ENCODE measurements at regions not wholly inside any gene's neighbourhood (a gene's known extent, or its start where the extent isn't known, plus 50 kb on each side); places are given as distances from the start of the nearest gene placed in this dataset.

DNA sequence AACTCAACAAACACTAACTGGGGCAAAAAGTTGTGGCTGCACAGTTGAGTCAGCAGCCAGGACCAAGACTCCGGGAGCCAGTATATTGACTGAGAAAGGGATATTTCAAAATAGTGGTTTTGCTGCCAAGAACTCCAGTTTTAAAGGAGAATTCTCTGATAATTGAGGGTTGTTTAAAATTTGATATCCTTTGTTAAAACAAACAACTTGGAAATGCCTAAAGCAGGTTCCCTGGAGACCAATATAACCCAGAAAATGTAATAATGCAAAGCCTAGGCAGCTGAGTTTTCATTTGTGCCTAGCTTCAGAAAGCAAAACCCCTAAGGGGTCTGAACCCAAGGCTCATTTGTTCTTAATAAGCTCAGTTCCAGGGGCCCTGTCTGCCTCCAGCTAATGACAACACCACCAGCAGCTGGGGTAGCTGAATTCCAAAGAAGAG, 311.7 kb upstream of the CCDC196 start:
- no peak for DNase-seq (ENCODE audit: low read depth, low spot score)

DNA sequence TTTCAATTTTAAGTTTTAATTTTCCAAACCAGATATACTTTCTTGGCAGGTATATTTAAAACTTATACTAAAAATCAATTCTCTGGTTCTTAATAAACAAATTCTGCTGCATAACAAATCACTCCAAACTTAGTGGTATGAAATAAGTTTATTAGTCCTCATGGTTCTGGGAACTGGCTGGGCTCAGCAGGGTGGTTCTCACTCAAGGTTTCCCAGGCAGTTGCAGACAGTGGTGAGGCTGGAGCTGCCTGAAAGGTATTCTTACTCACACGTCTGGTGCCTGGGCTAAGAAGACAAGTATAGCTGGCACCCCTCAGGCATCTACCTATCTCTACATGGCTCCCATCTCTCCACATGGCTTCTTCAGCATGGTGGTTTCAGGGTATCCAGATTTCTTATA, 308.2 kb upstream of the CCDC196 start:
- DNase-seq (ENCODE audit: low read depth, low spot score): no peak

DNA sequence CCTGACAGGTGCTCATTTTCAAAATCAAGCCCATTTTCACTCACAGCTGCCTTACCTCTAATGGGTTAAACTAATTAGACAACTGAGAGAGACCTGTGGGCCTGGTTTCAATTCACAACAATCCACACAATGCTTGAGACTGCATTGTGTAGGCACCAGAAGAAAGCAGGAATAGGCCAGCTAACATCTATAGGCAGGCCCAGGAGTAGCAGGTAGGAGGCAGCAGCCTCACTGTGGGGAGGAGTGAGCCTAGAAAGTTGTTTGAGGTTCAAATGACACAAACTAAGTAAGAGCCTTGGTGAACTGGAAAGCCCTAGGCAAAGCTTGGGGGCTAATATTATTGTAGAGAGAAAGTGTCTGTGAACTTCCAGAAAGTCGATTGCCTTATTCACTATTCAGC, 289.5 kb upstream of the CCDC196 start:
- no peak for DNase-seq (ENCODE audit: low read depth, low spot score)

DNA sequence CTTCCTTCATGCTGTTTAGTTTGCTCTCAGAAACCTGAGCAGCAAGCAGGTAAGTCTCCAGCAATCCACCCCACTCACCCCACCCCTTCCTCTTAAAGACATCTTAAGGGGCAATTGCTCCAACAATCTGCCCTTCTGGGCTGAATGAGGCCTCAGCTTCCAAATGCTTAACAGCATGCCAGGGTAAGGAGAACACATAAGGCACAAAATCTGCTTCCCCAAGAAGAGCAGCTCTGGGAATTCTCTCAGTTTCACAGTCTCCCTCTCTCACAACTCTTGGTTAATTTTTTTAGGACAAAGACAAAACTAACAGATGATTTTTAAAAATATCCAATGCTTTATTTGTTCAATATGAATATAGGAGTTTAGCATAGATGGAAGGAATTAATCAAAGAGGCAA, 288.9 kb upstream of the CCDC196 start:
- no peak for DNase-seq (ENCODE audit: low read depth, low spot score)

DNA sequence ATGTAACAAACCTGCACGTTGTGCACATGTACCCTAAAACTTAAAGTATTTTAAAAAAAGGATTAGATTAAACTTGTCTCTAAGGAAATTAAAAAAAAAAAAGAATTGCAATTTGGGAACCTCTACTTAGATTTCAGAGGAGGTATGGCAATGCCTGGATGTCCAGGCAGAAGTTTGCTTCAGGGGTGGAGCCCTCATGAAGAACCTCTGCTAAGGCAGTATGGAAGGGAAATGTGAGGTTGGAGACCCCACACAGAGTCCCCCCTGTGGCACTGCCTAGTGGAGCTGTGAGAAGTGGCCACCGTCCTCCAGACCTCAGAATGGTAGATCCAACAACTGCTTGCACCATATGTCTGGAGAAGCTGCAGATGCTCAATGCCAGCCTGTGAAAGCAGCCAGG, 279.6 kb upstream of the CCDC196 start:
- no peak for DNase-seq (ENCODE audit: low read depth, low spot score)

- no peak for DNase-seq (ENCODE audit: low read depth, low spot score)
Measured at GRCh38 chr14:66216763-66217162, 269.4 kb upstream of the CCDC196 start.

DNA sequence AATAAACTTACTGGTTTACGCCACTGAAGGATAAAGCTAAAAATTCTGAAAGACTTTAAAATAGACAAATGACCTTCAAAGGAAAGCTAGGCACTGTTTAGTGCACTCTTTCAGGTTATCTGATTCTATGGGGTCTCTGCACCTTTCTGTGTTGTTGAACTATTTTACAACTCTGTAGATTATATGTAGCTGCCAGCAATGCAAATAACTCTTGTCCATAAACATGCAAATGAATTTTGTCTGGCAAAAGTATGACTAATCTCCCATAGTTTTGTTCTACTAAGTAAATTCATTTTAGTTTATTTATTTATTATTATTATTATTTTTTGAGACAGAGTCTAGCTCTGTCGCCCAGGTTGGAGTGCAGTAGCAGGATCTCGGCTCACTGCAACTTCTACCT, 266.3 kb upstream of the CCDC196 start:
- no peak for DNase-seq (ENCODE audit: low read depth, low spot score)

DNA sequence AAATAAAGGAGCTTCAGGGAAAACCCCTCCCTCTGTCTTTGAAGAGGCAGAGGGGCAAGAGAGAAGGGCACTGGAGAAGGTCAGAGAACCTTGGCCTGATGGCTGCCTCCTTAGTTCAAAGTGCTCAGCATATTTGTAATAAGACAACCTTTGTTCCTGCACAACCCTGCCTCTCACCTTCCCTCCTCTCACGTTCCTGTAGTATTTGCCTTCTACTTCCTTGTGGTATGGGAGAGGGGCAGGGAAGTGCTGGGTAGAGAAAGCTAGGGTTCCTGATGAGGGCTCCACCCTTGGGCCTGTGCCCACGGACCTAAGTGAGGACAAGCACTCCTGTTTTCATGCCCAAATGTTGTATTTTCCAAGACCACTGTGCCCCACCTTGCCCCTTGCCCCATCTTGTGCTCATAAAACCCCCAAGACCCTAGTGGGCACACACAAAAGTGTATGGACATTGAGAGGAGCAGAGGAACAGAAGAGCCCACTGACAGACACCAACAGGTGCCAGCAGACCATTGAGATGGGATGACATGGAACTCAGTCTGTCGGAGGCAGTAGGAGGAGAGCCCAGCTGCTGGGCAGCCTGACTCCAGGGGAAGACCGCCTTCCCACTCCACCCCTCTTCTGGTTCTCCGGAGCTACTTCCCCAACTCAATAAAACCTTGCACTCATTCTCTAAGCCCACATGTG, 261.5 kb upstream of the CCDC196 start:
- DNase-seq (ENCODE audit: low read depth, low spot score): no peak

GRCh38 chr14:66225337-66225736, 260.8 kb upstream of the CCDC196 start:
- no peak for DNase-seq (ENCODE audit: low read depth, low spot score)

DNA sequence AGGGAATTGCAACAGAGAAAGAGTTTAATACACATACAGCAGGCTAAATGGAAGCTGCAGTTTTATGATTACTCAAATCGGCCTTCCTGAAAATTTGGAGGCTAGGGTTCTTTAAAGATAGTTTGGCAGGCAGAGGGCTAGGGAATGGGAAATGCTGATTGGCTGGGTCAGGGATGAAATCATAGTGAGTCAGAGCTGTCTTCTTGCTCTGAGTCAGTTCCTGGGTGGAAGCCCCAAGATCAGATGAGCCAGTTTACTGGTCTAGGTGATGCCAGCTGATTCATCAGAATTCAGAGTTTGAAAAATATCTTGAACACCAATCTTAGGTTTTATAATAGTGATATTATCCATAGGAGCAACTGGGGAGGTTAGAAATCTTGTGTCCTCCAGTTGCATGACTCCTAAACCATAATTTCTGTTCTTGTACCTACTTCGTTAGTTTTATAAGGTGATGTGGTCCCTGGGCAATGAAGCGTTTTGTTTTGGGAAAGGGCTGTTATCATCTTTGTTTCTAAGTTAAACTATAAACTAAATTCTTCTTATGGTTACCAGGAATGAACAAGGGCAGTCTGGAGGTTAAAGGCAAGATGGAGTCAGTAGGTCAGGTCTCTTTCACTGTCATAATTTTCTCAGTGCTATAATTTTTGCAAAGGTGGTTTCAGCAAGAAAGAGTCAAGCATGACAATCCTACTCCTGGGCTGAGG, 257.8 kb upstream of the CCDC196 start:
- DNase-seq (ENCODE audit: low read depth, low spot score): no peak

- DNase-seq (ENCODE audit: low read depth, low spot score): no peak
Measured at GRCh38 chr14:66231820-66232219, 254.4 kb upstream of the CCDC196 start.

DNA sequence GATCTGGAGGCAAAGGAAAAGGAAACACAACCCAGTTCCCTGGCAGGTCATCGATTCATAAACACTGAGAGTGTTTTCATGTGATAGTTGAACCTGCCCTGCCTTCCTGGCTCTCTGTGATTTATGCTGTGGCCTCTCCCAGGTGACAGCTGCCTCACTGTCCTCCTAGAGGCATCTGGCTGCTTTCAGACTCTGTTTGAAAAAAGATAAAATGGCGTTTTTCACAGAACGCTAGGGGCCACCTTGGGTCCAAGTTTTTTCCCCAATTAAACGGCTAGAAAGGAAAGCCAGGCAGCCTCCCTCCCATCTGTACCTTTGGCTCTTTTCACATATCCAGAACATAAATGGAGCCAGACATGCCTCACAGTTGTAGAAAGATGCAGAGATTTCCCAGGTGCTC, 252.6 kb upstream of the CCDC196 start:
- no peak for DNase-seq (ENCODE audit: low read depth, low spot score)

GRCh38 chr14:66234411-66234810, 251.8 kb upstream of the CCDC196 start:
- DNase-seq (ENCODE audit: low read depth, low spot score): no peak

DNA sequence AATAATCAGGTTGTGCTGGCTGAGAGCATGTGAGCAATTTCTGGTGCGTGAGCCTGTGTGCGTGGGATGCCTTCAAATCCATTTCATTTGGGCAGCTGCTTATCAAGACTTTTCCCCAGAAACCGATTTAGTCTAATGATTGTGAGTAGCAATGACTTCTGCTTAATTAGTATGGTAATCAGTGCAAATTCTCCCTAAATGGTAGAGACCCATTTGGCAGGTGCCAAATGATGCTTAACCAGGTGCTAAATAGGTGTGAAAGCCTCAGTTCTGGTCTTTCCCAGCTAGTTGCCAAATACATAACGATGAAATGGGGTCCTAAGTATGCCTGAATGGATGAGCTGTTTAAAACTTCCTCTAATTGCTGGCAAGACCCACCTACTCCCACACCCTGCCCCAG, 248.4 kb upstream of the CCDC196 start:
- no peak for DNase-seq (ENCODE audit: low read depth, low spot score)

DNA sequence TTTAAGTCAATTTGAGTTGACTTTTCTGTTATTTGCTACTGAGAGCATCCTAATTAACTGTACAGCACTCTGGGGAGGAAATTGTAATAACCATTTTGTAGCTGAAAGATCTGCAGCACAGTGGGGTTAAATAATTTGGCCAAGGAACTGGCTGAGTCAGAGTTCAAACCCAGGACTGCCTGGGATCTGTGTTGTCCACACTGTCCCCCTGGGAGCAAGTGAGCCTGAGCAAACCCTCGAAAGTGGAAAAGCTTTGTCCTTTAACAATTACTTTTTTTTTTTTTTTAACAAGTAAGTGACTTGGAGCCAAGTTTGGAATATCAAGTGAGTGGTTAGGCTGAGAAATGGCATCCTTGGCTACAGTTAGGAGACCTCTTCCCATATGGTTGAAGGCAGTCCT, 247.2 kb upstream of the CCDC196 start:
- no peak for DNase-seq (ENCODE audit: low read depth, low spot score)

DNA sequence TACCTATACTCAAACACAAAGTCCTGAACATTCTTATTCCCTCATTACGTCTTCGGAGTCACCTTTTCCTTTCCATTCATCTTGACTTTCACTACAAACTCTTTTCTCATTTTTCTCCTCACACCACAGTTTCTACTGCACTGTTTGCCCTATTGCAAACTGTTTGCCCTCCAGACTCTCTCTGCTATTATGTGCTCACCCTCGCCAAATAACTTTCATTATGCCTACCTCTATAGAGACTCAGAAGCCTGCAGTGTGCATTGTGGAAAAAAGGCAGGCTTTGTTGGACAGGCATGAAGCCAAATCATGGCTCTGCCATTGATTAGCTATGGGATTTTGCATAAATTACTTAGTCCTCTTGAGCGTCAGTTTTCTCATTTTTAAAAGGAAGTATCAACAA, 246.6 kb upstream of the CCDC196 start:
- no peak for DNase-seq (ENCODE audit: low read depth, low spot score)

- no peak for DNase-seq (ENCODE audit: low read depth, low spot score)
Measured at GRCh38 chr14:66240105-66240504, 246.1 kb upstream of the CCDC196 start.

DNA sequence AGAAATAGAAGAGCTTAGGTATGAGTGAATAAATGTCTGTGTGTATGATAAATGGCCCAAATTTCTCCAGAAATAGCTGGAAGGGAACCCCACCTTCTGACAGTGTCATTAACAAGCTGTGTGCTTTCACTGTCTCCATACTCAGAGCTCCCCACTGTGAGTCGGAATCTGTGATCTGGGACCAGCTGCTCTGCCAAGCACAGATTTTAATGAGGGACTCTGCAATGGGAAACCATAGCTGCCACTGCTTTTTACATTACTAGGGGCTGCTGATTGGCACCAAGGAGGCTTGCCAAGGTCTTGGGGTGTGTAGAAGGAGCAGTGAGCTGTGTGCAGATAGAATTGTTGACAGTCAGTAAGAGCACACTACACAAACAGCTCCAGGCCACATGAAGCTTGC, 244.2 kb upstream of the CCDC196 start:
- no peak for DNase-seq (ENCODE audit: low read depth, low spot score)

DNA sequence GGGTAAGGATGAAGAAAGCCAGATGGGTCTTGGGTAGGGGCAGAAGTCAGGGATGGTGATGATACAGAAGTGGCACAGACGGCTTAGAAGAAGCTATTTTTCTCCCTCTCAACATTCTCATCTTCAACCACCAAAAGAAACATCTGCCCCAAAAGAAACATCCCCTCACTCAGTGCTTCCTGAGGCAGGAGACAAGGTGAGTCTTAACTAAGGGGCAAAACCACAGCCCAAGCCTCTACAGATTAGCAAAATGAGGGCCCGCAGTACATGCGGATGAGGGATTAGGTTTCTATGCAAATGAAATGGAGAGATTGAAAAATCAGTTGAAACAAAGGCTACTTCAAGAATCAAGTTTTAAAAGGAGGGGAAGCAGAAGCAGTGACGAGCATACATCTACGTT, 241.3 kb upstream of the CCDC196 start:
- DNase-seq (ENCODE audit: low read depth, low spot score): no peak

- no peak for DNase-seq (ENCODE audit: low read depth, low spot score)
Measured at GRCh38 chr14:66247662-66248193, 238.4 kb upstream of the CCDC196 start.

DNA sequence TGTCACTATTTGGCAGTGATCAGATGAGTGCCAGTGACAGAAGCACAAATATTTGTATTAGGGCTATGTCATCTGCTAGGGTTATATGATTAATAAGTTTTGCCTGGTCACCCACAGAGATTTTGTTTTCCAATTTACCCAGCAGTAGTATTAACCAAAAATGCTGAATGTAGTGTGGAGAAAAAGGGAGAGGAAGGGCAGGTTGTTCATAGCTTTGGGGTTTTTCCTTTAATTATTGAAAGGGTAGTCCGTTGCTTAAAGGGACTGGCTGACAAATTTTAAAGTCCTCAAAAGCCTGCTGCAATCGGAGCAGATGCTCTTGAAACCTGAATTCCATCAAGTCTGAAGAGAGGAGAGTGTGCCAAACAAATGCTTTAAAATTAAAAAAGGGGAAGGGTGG, 237.9 kb upstream of the CCDC196 start:
- no peak for DNase-seq (ENCODE audit: low read depth, low spot score)

DNA sequence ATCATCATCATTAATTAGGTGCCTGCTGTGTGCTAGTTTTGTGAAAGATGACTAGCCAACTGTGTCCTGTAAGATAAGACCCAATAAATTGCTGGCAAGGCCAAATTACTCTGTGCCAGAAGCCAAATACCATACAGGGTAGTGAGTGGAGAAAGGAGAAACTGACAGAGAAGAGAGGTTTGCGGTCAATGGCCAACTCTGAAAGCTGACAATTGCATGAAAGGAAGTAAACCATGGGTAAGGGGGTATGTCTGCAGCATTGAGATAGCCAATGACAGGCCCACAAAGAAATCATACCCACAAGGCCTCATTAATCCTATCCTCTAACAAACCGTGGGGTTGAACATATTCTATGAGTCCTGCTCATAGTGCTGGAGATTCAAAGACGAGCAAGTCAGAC, 236.6 kb upstream of the CCDC196 start:
- no peak for DNase-seq (ENCODE audit: low read depth, low spot score)

DNA sequence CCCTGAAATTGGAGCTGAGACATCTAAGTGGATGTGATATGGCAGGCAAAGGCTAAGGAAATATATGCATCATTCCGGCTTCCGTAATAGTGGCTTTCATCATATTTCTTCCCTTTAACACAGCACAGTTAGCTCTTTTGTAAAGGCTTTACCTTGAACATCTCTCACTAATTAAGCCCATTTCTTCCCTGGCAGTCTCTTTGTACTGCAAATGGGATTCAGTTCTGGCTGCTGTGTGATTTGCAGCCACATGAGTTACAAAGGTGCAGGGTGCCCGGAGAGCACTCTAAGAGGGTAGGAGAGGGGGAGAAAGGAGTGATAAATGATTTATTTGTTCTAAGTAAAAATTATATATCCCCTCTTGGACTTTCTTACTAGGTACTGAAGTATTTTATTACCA, 232.1 kb upstream of the CCDC196 start:
- DNase-seq (ENCODE audit: low read depth, low spot score): no peak

Measured in activated naive CD8-positive, alpha-beta T cell treated with anti-CD3 and anti-CD28 coated beads, Interleukin-2, amount 50 U/mL, for 16 hours (primary cell).